ENCODE measurements at regions not wholly inside any gene's neighbourhood (a gene's known extent, or its start where the extent isn't known, plus 50 kb on each side); places are given as distances from the start of the nearest gene placed in this dataset.

DNA sequence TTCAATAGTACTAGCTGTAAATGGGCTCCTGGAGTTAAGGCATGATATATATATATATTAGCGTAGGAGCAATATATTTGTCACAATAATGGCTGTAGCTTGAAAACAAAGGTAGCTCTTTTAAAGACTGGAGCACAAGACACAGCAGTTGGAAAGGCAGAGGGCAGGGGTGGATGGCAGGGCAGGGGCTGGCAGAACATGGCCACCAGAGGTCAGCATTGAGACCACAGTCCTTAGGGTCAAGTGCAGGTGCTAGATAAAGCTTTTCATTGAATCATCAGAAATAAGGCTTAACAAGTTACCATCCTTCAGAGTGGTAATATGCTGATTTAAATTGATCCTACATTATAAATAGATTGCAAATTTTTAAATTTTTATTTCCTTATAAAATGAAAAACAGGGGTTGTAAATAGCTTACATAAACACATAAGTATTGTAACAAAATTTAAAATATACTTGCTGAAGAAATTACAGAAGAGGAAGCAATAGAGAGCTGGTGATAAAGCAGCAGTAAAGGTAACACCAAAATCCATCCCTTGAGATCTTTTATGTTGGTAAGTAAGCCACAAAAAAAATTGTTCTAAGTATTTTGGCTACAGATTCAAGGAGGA lies 161.2 kb upstream of the PIEZO2 start:
- H3K36me3 ChIP-seq = no peaks in the 10 kb centered on the region
- no peak for TF ChIP-seq Cebpa-rat (IDR thresholded peaks at IDR 0.05)
- no peaks in the 10 kb centered on the region for H3K27me3 ChIP-seq
- no peaks in the 10 kb centered on the region for H4K20me1 ChIP-seq
- H3K9ac ChIP-seq = no peak overlapping the region
- H3K9me3 ChIP-seq = no peaks in the 10 kb centered on the region
- H3K4me3 ChIP-seq = no peak overlapping the region
- no peak overlapping the region for H3K4me2 ChIP-seq
- no peak overlapping the region for H3K27ac ChIP-seq
- H3K4me1 ChIP-seq = no peaks in the 10 kb centered on the region

DNA sequence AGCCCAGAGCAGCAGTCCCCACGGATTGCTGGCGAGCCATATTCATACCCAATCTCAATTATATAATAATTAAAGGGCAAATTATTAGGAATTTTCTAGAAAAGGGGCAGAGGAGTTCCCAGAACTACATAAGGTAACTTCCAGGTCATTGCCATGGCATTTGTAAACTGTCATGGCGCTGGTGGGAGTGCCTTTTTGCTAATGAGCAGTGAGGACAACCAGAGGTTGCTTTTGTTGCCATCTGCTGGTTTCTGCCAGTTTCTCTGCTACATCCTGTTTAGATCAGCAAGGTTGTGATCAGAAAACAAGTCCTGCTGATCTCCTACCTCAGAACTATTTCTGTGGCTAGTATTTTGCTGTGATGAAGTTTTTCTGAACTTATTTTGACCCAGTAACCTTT lies 159.8 kb upstream of the PIEZO2 start:
- no peak overlapping the region for H3K9ac ChIP-seq

DNA sequence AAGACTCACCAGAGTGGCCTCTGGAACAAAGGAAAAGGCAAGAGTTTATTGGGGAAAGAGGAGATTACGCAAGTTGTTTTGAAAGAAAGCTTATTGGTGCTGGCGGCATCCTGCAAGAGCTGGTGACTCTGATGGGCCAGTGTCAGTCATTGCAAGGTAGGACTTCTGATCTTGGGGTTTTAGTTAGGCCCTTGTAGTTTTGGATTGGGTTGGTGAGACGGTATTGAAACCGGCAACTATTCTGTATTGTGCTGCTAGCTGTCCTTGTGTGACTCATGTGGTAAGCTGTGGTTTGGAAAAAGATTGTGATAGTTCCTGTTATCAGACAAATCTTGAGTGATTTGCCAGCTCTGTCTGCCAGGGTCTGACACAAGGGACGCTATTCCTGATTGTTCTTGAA lies 159.1 kb upstream of the PIEZO2 start:
- Histone ChIP-seq H4K20me1 (no peaks in the 10 kb centered on the region), H3K4me1 (no peaks in the 10 kb centered on the region), H3K4me3 (no peak overlapping the region), H3K27me3 (no peaks in the 10 kb centered on the region), H3K9ac (no peak overlapping the region), H3K9me3 (no peaks in the 10 kb centered on the region), H3K36me3 (no peaks in the 10 kb centered on the region), H3K27ac (no peak overlapping the region), H3K4me2 (no peak overlapping the region)
- TF ChIP-seq Cebpa-rat (IDR thresholded peaks at IDR 0.05) = peak; percentile 54; the same call in 1 of the 2 replicates

More for the DNA sequence above, 159.8 kb upstream of the PIEZO2 start:
- Histone ChIP-seq H3K27me3 (no peaks in the 10 kb centered on the region), H3K36me3 (no peaks in the 10 kb centered on the region), H3K4me3 (no peak overlapping the region), H3K4me2 (no peak overlapping the region), H4K20me1 (no peaks in the 10 kb centered on the region), H3K4me1 (no peaks in the 10 kb centered on the region), H3K9me3 (no peaks in the 10 kb centered on the region), H3K27ac (no peak overlapping the region)
- TF ChIP-seq Cebpa-rat (IDR thresholded peaks at IDR 0.05) = no peak

DNA sequence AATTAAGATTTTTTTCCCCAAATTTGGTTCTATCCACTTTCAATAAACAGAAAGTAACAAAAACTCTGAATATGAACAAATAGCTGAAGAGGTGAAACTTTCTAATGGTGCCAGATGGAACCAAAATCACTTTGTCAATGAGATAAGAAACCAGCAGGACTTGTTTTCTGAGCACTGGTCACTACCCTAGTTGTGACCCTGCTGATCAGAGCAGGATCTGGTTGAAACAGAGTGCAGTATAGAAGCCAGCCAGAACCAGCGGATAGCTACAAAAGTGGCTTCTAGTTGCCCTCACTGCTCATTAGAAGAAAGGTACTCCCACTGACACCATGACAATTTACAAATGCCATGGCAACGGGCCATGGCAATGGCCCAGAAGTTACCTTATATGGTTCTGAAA lies 158.3 kb upstream of the PIEZO2 start:
- H3K4me2 ChIP-seq = no peak overlapping the region

DNA sequence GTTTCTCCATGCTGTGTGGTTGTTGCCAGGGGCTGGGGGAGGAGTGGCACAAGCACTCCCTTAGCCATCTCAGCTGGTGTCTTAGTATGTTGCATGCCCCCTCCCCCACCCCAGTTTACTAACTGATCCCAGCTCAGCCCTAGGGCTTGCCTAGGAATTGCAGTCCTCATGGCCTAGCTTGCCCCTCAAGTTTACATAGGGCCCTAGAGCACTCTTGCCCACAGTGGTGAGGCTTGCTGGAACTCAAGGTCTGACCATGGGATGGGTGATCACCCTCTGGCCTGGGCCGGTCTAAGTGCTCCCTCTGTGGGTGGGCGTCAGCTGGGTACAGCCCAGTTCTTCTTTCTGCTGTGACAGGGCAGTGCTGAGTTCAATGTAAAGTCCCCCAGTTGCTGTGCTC lies 156.1 kb upstream of the PIEZO2 start:
- H3K9me3 ChIP-seq = peaks cover 12% of the 10 kb centered on the region
- no peak overlapping the region for H3K4me2 ChIP-seq
- no peak overlapping the region for H3K27ac ChIP-seq
- H3K36me3 ChIP-seq = no peaks in the 10 kb centered on the region
- no peaks in the 10 kb centered on the region for H3K27me3 ChIP-seq
- no peaks in the 10 kb centered on the region for H4K20me1 ChIP-seq
- no peak overlapping the region for H3K4me3 ChIP-seq
- no peak for TF ChIP-seq Cebpa-rat (IDR thresholded peaks at IDR 0.05)
- no peak overlapping the region for H3K9ac ChIP-seq
- no peaks in the 10 kb centered on the region for H3K4me1 ChIP-seq

More for the DNA sequence above, 158.3 kb upstream of the PIEZO2 start:
- no peaks in the 10 kb centered on the region for H3K4me1 ChIP-seq
- no peak overlapping the region for H3K9ac ChIP-seq
- H3K27me3 ChIP-seq = no peaks in the 10 kb centered on the region
- H3K27ac ChIP-seq = no peak overlapping the region
- no peaks in the 10 kb centered on the region for H3K36me3 ChIP-seq
- no peak for TF ChIP-seq Cebpa-rat (IDR thresholded peaks at IDR 0.05)
- peaks cover 6% of the 10 kb centered on the region for H3K9me3 ChIP-seq
- H3K4me3 ChIP-seq = no peak overlapping the region
- no peaks in the 10 kb centered on the region for H4K20me1 ChIP-seq

DNA sequence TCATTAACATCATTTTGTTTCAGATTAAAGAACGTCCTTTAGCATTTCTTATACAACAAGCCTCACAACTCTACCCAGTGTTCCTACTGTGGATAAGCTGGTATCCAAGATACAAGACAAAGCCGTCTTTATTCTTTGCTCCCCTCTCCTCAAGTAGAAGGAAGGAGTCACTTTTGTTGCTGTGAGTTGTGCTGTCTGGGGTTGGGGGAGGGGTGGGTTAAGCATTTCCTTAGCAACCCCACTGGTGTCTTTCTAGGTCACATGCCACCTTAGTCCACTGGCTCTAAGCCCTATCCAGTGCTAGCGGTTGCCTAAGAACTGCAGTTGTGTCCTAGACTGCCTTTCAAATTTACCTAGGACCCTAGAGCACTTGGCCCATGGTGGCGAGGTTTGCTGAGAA lies 155.6 kb upstream of the PIEZO2 start:
- no peak for TF ChIP-seq Cebpa-rat (IDR thresholded peaks at IDR 0.05)
- no peaks in the 10 kb centered on the region for H3K4me1 ChIP-seq
- H3K9ac ChIP-seq = no peak overlapping the region
- no peak overlapping the region for H3K4me2 ChIP-seq
- no peaks in the 10 kb centered on the region for H3K36me3 ChIP-seq
- no peak overlapping the region for H3K27ac ChIP-seq
- no peaks in the 10 kb centered on the region for H3K27me3 ChIP-seq
- peaks cover 18% of the 10 kb centered on the region for H3K9me3 ChIP-seq
- no peak overlapping the region for H3K4me3 ChIP-seq
- no peaks in the 10 kb centered on the region for H4K20me1 ChIP-seq

DNA sequence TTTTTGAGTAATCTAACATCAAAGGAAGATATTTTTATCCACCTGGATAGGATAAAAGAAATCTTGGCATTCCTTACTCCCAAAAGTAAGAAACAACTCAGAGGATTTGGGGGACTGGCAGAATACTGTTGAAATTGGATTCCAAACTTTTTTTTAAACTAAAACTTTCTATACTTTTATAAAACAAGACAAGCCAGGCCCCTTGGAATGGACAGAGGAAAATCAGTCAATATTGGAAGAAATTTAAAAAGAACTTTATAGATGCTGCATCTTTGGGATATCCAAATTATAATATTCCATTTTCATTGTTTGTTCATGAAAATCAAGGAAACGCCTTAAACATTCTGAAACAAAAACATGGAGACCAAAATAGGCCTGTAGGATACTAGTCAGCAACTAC lies 147.6 kb upstream of the PIEZO2 start:
- H3K36me3 ChIP-seq = no peaks in the 10 kb centered on the region
- TF ChIP-seq Cebpa-rat (IDR thresholded peaks at IDR 0.05) = no peak
- H4K20me1 ChIP-seq = no peaks in the 10 kb centered on the region
- no peak overlapping the region for H3K4me3 ChIP-seq
- H3K4me2 ChIP-seq = no peak overlapping the region
- H3K4me1 ChIP-seq = no peaks in the 10 kb centered on the region
- H3K9me3 ChIP-seq = peaks cover 18% of the 10 kb centered on the region
- no peaks in the 10 kb centered on the region for H3K27me3 ChIP-seq
- H3K27ac ChIP-seq = no peak overlapping the region
- no peak overlapping the region for H3K9ac ChIP-seq

DNA sequence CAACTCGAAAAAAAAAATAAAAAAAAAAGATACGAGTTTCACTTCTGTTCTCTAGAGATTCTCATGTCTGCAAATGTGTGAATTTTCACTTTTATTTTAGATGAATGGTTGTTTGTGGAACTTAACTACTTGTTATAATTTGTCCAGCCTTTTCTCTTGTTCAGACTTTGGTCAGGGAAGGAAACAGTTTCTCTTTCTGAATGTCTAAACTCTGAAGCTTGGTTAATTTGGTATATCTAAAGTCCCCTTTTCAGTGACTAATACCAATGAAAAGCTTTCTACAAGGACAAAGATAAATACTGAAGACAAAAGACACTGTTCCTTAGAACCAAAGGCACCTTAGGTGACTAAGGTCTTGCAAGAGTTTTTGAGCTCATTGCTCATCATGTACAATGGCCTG lies 144.4 kb upstream of the PIEZO2 start:
- Histone ChIP-seq H3K27ac (no peak overlapping the region), H3K9ac (no peak overlapping the region), H3K4me3 (no peak overlapping the region), H3K27me3 (no peaks in the 10 kb centered on the region), H3K4me2 (no peak overlapping the region), H3K9me3 (no peaks in the 10 kb centered on the region), H3K36me3 (no peaks in the 10 kb centered on the region), H3K4me1 (no peaks in the 10 kb centered on the region), H4K20me1 (no peaks in the 10 kb centered on the region)
- TF ChIP-seq Cebpa-rat (IDR thresholded peaks at IDR 0.05) = no peak

DNA sequence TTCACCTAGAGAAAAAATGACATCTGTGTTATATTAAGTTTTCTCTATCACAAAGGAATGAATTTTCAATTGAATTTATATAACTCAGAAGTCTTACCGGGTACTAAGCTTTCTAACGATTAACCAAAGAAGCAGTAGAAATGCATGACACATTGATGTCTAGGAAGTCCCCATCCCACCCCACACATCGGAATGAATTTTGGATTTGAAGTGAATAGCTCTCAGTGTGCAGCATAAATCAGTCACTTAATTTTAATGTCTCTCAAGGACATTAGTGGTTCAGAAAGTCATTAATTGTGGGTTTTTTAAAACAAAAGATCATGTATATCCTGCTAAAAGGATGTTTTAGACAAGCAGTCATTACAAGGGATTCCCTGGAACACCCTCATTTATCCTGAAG lies 141.4 kb upstream of the PIEZO2 start:
- TF ChIP-seq Cebpa-rat (IDR thresholded peaks at IDR 0.05) = no peak
- H3K27ac ChIP-seq = no peak overlapping the region
- no peaks in the 10 kb centered on the region for H3K4me1 ChIP-seq
- H3K36me3 ChIP-seq = no peaks in the 10 kb centered on the region
- no peak overlapping the region for H3K4me2 ChIP-seq
- no peak overlapping the region for H3K4me3 ChIP-seq
- no peaks in the 10 kb centered on the region for H4K20me1 ChIP-seq
- H3K9me3 ChIP-seq = no peaks in the 10 kb centered on the region
- H3K9ac ChIP-seq = no peak overlapping the region
- H3K27me3 ChIP-seq = no peaks in the 10 kb centered on the region

DNA sequence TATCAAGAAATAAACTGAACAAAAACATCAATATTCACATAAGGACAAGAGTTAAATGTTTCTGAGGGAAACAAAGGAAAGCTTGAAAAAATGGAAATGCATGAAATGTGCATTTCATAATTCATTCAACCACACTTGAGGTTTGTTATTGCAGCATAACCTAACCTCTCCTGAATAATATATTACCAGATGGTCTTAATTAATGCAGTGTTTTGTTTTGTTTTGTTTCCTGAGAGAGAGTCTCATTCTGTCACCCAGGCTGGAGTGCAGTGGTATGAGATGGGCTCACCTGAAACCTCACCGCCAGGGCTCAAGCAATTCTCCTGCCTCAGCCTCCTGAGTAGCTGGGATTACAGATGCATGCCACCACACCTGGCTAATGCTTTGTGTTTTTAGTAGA lies 139.9 kb upstream of the PIEZO2 start:
- no peak overlapping the region for H3K4me3 ChIP-seq
- TF ChIP-seq Cebpa-rat (IDR thresholded peaks at IDR 0.05) = no peak
- H3K36me3 ChIP-seq = no peaks in the 10 kb centered on the region
- H3K9me3 ChIP-seq = no peaks in the 10 kb centered on the region
- H3K9ac ChIP-seq = no peak overlapping the region
- H3K4me2 ChIP-seq = no peak overlapping the region
- no peaks in the 10 kb centered on the region for H3K27me3 ChIP-seq
- no peak overlapping the region for H3K27ac ChIP-seq
- H4K20me1 ChIP-seq = no peaks in the 10 kb centered on the region
- H3K4me1 ChIP-seq = peaks cover 11% of the 10 kb centered on the region

DNA sequence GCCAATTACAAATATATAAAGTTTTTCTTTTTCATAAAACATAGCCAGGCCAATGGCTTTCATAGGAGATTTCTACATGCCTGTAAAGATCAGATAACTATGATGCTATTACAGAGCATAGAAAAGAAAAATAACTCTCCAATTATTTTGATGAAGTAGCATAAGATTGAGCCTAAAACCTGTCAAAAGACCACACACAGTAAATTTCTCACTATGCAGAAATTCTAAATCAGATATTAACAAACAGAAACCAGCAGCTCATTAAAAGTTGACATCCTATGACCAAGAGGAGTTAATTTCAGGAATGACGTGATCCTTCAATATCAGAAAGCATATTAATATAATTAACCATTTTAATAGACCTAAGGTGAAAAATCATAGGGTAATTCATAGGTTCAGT lies 139.0 kb upstream of the PIEZO2 start:
- H3K4me1 ChIP-seq = peaks cover 13% of the 10 kb centered on the region
- H3K4me2 ChIP-seq = no peak overlapping the region
- no peaks in the 10 kb centered on the region for H3K9me3 ChIP-seq
- no peak overlapping the region for H3K4me3 ChIP-seq
- no peaks in the 10 kb centered on the region for H4K20me1 ChIP-seq
- no peak overlapping the region for H3K27ac ChIP-seq
- no peaks in the 10 kb centered on the region for H3K36me3 ChIP-seq
- TF ChIP-seq Cebpa-rat (IDR thresholded peaks at IDR 0.05) = no peak
- no peaks in the 10 kb centered on the region for H3K27me3 ChIP-seq
- H3K9ac ChIP-seq = no peak overlapping the region
